ENCODE measurements at regions not wholly inside any gene's neighbourhood (a gene's known extent, or its start where the extent isn't known, plus 50 kb on each side); places are given as distances from the start of the nearest gene placed in this dataset.

DNA sequence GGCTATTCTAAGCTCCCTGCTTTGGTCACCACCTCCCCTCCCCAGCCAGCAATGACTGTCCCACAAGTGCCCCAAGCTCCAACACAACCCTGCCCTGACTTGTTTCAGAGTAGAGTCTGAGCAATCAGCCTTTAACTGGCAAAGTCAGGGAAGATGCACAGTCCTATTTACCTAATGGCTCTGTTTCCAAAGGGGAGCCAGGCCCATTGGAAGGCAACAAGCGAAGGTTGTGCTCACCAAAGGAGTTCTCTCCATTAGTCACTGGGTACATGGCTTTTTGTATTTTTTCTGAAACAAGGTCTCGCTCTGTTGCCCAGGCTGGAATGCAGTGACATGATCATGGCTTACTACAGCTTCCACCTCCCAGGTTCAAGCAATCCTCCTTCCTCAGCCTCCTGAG is 267.1 kb upstream of the CRY1 start:
- Histone ChIP-seq H3K4me2 (ENCODE audit: low read length) (no peak overlapping the region), H3K36me3 (ENCODE audit: insufficient read depth, low read length) (no peaks in the 10 kb centered on the region), H3K79me2 (ENCODE audit: insufficient read depth, low read depth, low read length) (no peaks in the 10 kb centered on the region), H2AFZ (ENCODE audit: low read length) (no peak overlapping the region), H3K4me3 (ENCODE audit: low read depth, low read length, poor library complexity, severe bottlenecking) (no peak overlapping the region), H3K9me2 (ENCODE audit: insufficient read depth, low read length) (no peaks in the 10 kb centered on the region), H3K27ac (ENCODE audit: low read depth, low read length, poor library complexity, severe bottlenecking) (no peak overlapping the region), H3K9me3 (ENCODE audit: low read length) (no peaks in the 10 kb centered on the region), H3K4me1 (ENCODE audit: insufficient read depth, low read length, poor library complexity, severe bottlenecking) (no peaks in the 10 kb centered on the region), H4K20me1 (ENCODE audit: insufficient read depth, low read length) (no peaks in the 10 kb centered on the region)
- intact Hi-C loops (cut with micrococcal nuclease; ENCODE audit: unreplicated experiment) = no loop called here
- no TSS peak for BruUV-seq (replicated peaks)
- ChIA-PET POLR2A (interaction anchor here (0.5 to 0.6 kb wide), 2 partner anchors 43 to 752 kb away, joined by 3 read pairs; no protein-coding TSS in a partner anchor), CTCF (ENCODE audit: unreplicated experiment) (no interaction called here)
- no peak for DNase-seq (ENCODE audit: low spot score)
- TF ChIP-seq, protein P1, sequence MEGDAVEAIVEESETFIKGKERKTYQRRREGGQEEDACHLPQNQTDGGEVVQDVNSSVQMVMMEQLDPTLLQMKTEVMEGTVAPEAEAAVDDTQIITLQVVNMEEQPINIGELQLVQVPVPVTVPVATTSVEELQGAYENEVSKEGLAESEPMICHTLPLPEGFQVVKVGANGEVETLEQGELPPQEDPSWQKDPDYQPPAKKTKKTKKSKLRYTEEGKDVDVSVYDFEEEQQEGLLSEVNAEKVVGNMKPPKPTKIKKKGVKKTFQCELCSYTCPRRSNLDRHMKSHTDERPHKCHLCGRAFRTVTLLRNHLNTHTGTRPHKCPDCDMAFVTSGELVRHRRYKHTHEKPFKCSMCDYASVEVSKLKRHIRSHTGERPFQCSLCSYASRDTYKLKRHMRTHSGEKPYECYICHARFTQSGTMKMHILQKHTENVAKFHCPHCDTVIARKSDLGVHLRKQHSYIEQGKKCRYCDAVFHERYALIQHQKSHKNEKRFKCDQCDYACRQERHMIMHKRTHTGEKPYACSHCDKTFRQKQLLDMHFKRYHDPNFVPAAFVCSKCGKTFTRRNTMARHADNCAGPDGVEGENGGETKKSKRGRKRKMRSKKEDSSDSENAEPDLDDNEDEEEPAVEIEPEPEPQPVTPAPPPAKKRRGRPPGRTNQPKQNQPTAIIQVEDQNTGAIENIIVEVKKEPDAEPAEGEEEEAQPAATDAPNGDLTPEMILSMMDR (conservative IDR thresholded peaks at IDR 0.05; ENCODE audit: low read length) = no peak

DNA sequence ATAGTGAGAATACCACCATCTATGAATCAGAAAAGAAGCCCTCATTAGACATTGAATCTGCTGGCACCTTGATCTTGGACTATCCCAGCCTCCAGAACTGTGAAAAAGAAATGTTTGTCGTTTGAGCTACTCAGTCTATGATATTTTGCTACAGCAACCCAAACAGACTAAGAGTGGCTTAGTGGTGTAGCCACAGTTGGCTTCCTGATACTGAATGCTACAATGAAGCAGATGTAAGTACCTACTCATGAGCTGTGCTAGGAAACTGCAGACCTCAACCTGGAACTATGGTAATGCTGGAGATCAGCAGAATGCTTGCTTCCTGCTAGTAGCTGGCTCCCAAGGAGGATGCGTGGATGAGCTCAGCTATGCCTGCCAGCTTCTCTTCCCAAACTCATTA is 268.6 kb upstream of the CRY1 start:
- H3K9me3 ChIP-seq (ENCODE audit: low read length) = no peaks in the 10 kb centered on the region

DNA sequence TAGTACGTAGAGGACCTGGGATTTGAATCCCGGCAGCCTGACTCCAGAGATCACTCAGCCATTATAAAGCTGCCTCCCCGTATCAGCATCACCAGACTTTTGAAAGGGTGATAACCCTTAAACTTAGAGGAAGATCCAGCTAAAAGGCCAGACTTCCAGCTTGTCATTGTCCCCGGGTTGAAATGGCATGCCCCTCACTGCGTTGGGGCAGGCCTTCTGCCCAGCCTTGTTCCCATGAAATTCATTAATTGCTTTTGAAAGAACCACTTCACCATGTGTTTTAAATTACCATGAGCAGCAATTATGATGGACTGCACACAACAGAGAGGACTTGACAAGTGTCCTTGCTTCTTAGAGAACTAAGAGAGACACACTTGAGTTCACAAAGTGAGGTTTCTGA is 269.6 kb upstream of the CRY1 start:
- DNase-seq (ENCODE audit: low spot score) = no peak
- intact Hi-C loops (cut with micrococcal nuclease; ENCODE audit: unreplicated experiment) = no loop called here
- H3K4me3 ChIP-seq (ENCODE audit: low read depth, low read length, poor library complexity, severe bottlenecking) = no peak overlapping the region
- POLR2A ChIA-PET = interaction anchor here (0.5 to 1.0 kb wide), 2 partner anchors 10 to 461 kb away, joined by 3 read pairs; no protein-coding TSS in a partner anchor
- H3K36me3 ChIP-seq (ENCODE audit: insufficient read depth, low read length) = no peaks in the 10 kb centered on the region
- no peak overlapping the region for H2AFZ ChIP-seq (ENCODE audit: low read length)
- H3K4me2 ChIP-seq (ENCODE audit: low read length) = no peak overlapping the region
- H3K9me2 ChIP-seq (ENCODE audit: insufficient read depth, low read length) = no peaks in the 10 kb centered on the region
- CTCF ChIA-PET (ENCODE audit: unreplicated experiment) = no interaction called here
- no peak overlapping the region for H3K27ac ChIP-seq (ENCODE audit: low read depth, low read length, poor library complexity, severe bottlenecking)
- H3K4me1 ChIP-seq (ENCODE audit: insufficient read depth, low read length, poor library complexity, severe bottlenecking) = no peaks in the 10 kb centered on the region
- no peaks in the 10 kb centered on the region for H3K79me2 ChIP-seq (ENCODE audit: insufficient read depth, low read depth, low read length)
- TF ChIP-seq, protein P1 (conservative IDR thresholded peaks at IDR 0.05; ENCODE audit: low read length) = no peak
- no peak for TF ChIP-seq EZH2phosphoT487 (IDR thresholded peaks at IDR 0.05; ENCODE audit: borderline replicate concordance, low read depth, low read length)
- H4K20me1 ChIP-seq (ENCODE audit: insufficient read depth, low read length) = no peaks in the 10 kb centered on the region
- H3K9me3 ChIP-seq (ENCODE audit: low read length) = no peaks in the 10 kb centered on the region
- no TSS peak for BruUV-seq (replicated peaks)

More for the DNA sequence above, 268.6 kb upstream of the CRY1 start:
- Histone ChIP-seq H4K20me1 (ENCODE audit: insufficient read depth, low read length) (no peaks in the 10 kb centered on the region), H3K36me3 (ENCODE audit: insufficient read depth, low read length) (no peaks in the 10 kb centered on the region), H2AFZ (ENCODE audit: low read length) (no peak overlapping the region), H3K4me2 (ENCODE audit: low read length) (no peak overlapping the region), H3K4me1 (ENCODE audit: insufficient read depth, low read length, poor library complexity, severe bottlenecking) (no peaks in the 10 kb centered on the region), H3K27ac (ENCODE audit: low read depth, low read length, poor library complexity, severe bottlenecking) (no peak overlapping the region), H3K79me2 (ENCODE audit: insufficient read depth, low read depth, low read length) (no peaks in the 10 kb centered on the region), H3K4me3 (ENCODE audit: low read depth, low read length, poor library complexity, severe bottlenecking) (no peak overlapping the region), H3K9me2 (ENCODE audit: insufficient read depth, low read length) (no peaks in the 10 kb centered on the region)
- ChIA-PET CTCF (ENCODE audit: unreplicated experiment) (no interaction called here), POLR2A (interaction anchor here (1.0 kb wide), 1 partner anchor 10 kb away, joined by 3 read pairs; no protein-coding TSS in a partner anchor)
- BruUV-seq (replicated peaks) = no TSS peak
- intact Hi-C loops (cut with micrococcal nuclease; ENCODE audit: unreplicated experiment) = no loop called here
- DNase-seq (ENCODE audit: low spot score) = no peak
- TF ChIP-seq, protein P1 (conservative IDR thresholded peaks at IDR 0.05; ENCODE audit: low read length) = no peak
- TF ChIP-seq EZH2phosphoT487 (IDR thresholded peaks at IDR 0.05; ENCODE audit: borderline replicate concordance, low read depth, low read length) = no peak
